Vagina (tissue), 2 donors: ENCODE measurements at regions not wholly inside any gene's neighbourhood (a gene's known extent, or its start where the extent isn't known, plus 50 kb on each side); places are given as distances from the start of the nearest gene placed in this dataset.
"Not testable (repeated sequence)": the region's sequence is repeated elsewhere in the genome, so short reads cannot be mapped to it uniquely, and the experiment has no call there.

Experiments
- CTCF ChIP-seq, 3 experiments: fragments of 450-650 bp in 2 of 3; fragments of 200-600 bp in 1 of 3; sonication (generic) in 1 of 3; IDR thresholded peaks; one replicate each; pipeline ENCODE4 v1.5.1; 2017 to 2019; ENCODE audit warnings: antibody characterized with exemption in 3 of 3, mild to moderate bottlenecking in 2 of 3, moderate library complexity in 2 of 3
- POLR2A ChIP-seq, 2 donors: fragments of 450-650 bp; IDR thresholded peaks; one replicate each; pipeline ENCODE4 v1.6.1; 2017; ENCODE audit warnings: antibody characterized with exemption in 2 of 2, mild to moderate bottlenecking in 2 of 2, moderate library complexity in 2 of 2
- POLR2AphosphoS5 ChIP-seq, 2 donors: sonication (generic); formaldehyde crosslinking; IDR thresholded peaks; one replicate each; pipeline ENCODE4 v1.9.0; 2017; ENCODE audit warnings: antibody characterized with exemption in 2 of 2, mild to moderate bottlenecking in 2 of 2, low read depth in 1 of 2; ENCODE audit not compliant: insufficient read depth in 1 of 2

DNA sequence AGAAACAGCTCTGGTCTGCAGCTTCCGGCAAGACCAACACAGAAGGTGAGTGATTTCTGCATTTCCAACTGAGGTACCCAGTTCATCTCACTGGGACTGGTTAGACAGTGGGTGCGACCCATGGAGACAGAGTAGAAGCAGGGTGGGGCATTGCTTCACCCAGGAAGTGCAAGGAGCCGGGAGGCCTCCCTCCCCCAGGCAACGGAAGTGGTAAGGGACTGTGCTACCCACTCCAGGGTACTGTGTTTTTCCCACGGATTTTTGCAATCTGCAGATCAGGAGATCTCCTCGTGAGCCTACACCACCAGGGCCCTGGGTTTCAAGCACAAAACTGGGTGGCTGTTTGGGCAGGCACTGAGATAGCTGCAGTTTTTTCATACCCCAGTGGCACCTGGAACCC lies 929.9 kb downstream of the SLITRK1 start:
- TF ChIP-seq CTCF (IDR thresholded peaks at IDR 0.05); POLR2A (IDR thresholded peaks at IDR 0.05); POLR2AphosphoS5 (IDR thresholded peaks at IDR 0.05; ENCODE audit: insufficient read depth in 1 of 2, low read depth in 1 of 2): not testable (repeated sequence)
